ENCODE measurements at regions not wholly inside any gene's neighbourhood (a gene's known extent, or its start where the extent isn't known, plus 50 kb on each side); places are given as distances from the start of the nearest gene placed in this dataset.

DNA sequence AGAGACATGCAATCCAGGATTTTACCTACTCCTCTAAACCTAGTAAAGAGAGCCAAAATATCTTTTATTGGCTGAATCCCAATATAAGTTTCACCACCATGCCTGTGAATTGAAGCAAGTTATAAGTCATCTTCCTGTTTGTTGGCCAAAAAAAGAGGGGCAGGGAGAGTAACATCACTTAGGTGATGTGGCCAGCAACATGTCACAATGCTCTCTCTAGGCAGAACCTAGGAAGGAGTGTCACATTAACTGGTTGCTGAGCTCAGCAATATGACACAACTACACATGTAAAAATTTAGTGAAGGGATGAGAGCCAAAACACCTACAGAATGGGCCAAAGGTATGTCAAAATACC lies 895.9 kb upstream of the AMELY start:
- TF ChIP-seq, protein P1, sequence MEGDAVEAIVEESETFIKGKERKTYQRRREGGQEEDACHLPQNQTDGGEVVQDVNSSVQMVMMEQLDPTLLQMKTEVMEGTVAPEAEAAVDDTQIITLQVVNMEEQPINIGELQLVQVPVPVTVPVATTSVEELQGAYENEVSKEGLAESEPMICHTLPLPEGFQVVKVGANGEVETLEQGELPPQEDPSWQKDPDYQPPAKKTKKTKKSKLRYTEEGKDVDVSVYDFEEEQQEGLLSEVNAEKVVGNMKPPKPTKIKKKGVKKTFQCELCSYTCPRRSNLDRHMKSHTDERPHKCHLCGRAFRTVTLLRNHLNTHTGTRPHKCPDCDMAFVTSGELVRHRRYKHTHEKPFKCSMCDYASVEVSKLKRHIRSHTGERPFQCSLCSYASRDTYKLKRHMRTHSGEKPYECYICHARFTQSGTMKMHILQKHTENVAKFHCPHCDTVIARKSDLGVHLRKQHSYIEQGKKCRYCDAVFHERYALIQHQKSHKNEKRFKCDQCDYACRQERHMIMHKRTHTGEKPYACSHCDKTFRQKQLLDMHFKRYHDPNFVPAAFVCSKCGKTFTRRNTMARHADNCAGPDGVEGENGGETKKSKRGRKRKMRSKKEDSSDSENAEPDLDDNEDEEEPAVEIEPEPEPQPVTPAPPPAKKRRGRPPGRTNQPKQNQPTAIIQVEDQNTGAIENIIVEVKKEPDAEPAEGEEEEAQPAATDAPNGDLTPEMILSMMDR (conservative IDR thresholded peaks at IDR 0.05; ENCODE audit: low read depth, low read length): no peak
- no peak overlapping the region for H3K4me3 ChIP-seq (ENCODE audit: low read depth, low read length)
- peak; percentile 10 for DNase-seq (ENCODE audit: low read depth)

DNA sequence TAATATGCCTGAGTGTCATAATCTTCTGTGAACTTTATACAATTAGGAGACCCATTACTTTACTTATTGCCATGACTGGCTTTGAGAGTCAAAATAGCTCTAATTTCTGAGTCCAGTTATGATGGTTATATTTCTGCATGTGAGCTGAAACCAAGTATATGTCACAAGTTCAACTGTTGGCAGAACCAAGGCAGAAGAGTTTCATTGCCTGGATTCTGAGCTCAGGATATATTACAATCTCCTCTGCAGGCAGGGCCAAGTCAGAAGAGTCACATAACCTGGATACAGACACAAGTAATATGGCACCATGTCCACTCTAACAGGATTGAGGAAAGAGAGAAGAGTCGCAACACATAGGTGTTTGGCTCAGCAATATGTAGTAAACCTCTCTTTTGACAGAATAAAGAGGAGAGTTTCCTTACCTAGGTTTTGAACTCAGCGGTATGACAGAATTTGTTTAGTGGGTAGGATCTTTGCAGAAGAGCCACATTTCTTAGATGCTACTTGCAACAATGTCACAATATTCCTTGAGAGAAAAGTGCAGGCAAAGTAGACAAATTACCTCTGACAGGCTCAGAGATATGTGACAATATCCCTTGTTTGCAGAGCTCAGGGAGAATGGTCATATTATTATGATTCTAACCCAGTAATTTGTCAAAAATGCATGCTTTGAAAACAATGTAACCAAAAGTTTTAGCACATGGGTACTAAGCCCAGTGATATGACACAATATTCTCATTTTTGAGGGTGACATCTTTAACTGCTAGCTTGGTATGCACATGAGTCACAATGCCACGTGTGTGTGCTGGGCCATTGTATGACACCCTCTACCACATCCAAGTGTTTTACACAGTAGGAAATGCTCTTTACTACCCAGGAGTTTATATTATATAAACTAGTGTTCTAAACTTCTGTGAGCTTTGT lies 895.3 kb upstream of the AMELY start:
- peak; percentile 50 for DNase-seq (ENCODE audit: low read depth)
- H3K4me3 ChIP-seq (ENCODE audit: low read depth, low read length): no peak overlapping the region
- TF ChIP-seq, protein P1 (conservative IDR thresholded peaks at IDR 0.05; ENCODE audit: low read depth, low read length): no peak

DNA sequence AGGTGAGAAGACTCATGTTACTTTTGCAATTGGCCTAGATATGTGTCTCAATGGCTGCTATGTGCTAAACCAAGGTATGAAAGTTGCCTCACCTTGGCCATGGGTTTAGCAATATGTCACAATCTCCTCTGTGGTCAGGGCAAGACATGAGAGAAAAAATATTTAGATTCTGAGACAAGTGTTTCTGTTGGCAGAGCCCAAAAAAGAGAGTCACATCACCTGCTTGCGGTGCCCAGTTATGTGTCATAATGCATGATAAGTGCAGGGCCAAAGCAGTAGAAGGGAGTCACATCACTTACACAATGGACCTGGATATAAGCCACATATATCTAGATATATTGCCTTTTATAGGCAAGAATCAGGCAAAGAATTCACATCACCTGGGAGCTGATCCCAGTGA lies 894.1 kb upstream of the AMELY start:
- TF ChIP-seq, protein P1 (conservative IDR thresholded peaks at IDR 0.05; ENCODE audit: low read depth, low read length): no peak

DNA sequence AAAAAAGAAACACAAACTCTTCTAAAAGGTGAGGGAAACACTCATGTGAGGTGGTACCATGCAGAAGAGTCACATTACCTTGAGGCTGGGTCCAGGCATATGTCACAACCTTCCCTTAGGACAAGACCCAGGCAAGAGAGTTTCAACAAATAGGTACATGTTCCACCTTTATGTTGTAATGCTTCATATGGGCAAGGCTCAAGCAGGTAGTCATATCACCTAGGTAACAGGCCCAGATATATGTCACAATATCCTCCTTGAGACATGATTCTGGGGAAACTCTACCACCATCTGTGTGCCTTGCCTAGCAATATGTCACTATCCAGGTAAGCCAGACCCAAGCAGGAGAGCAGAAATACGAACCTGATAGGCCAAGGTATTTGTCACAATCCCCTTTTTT lies 892.2 kb upstream of the AMELY start:
- DNase-seq (ENCODE audit: low read depth): no peak
- TF ChIP-seq, protein P1 (conservative IDR thresholded peaks at IDR 0.05; ENCODE audit: low read depth, low read length): no peak
- no peak overlapping the region for H3K4me3 ChIP-seq (ENCODE audit: low read depth, low read length)

More for the DNA sequence above, 894.1 kb upstream of the AMELY start:
- no peak overlapping the region for H3K4me3 ChIP-seq (ENCODE audit: low read depth, low read length)
- DNase-seq (ENCODE audit: low read depth): no peak

DNA sequence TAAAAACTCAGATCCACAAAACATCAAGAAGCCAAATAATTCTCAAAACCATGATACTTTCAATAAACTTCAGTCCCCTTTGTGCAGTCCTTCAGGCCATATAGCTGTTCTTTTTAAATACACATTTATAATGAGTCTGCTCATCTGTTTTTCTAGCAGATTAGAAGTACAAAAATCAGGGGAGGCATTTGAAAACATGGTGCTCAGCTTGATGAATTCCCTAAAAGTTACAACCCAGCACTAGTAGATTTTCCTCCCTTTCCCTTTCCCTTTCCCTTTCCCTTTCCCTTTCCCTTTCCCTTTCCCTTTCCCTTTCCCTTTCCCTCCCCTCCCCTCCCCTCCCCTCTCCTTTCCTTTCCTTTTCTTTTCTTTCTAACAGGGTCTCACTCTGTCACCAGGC lies 884.6 kb upstream of the AMELY start:
- TF ChIP-seq, protein P1 (conservative IDR thresholded peaks at IDR 0.05; ENCODE audit: low read depth, low read length): no peak
- no peak overlapping the region for H3K4me3 ChIP-seq (ENCODE audit: low read depth, low read length)
- no peak for DNase-seq (ENCODE audit: low read depth)

DNA sequence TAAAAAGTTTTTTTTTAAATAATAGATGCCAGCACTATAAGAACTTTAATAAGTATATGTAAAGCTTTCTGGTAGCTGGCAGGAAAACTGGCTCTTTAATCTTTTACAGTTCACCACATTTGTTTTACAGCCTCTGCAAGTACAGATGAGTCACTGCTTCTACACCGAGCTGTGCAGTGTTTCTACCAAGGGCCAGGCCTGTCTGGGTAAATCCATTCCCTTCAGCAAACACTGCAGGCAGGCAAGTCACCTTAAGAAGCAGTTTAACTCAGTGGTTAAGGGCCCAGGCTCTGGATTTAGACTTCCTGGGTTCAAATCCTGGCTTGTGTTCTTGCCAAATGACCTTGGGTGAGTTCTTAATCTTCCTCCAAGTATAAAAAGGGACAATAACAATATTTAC lies 882.9 kb upstream of the AMELY start:
- TF ChIP-seq, protein P1 (conservative IDR thresholded peaks at IDR 0.05; ENCODE audit: low read depth, low read length): no peak
- peak; percentile 77 for DNase-seq (ENCODE audit: low read depth)
- no peak overlapping the region for H3K4me3 ChIP-seq (ENCODE audit: low read depth, low read length)

DNA sequence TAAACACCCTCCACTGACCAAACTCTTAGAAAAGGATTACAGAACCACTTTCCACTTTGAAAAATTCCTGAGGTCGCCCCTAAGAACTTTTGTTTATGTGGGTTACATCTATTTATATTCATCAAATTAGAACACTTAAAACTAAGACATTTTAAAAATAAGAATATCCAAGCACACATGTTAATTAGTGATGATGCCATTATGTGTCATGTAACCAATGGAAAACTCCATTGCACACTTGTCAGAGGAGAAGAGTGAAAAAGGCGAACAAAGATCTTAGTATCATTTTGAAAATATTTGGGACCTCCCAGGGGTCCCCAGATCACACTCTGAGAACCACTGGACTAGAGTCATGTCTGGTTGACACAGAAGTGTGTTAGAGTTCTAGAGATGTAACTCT lies 882.4 kb upstream of the AMELY start:
- TF ChIP-seq, protein P1 (conservative IDR thresholded peaks at IDR 0.05; ENCODE audit: low read depth, low read length): no peak
- H3K4me3 ChIP-seq (ENCODE audit: low read depth, low read length): no peak overlapping the region
- no peak for DNase-seq (ENCODE audit: low read depth)
